ENCODE measurements at regions not wholly inside any gene's neighbourhood (a gene's known extent, or its start where the extent isn't known, plus 50 kb on each side); places are given as distances from the start of the nearest gene placed in this dataset.
A peak's percentile ranks its signal among the peaks of the same experiment; 100 is the strongest.

GRCh38 chr4:181911420-181911819 lies 331.8 kb upstream of the TENM3 start:
- Histone ChIP-seq H3K4me3 (no peak overlapping the region), H3K4me1 (peaks cover 0 to 15% (median 2%) of the 10 kb centered on the region in 4 donors), H3K9me3 (peaks cover 0 to 9% (median 4%) of the 10 kb centered on the region in 4 donors), H3K27me3 (no peaks in the 10 kb centered on the region), H3K36me3 (no peaks in the 10 kb centered on the region), H3K27ac (replicated peaks in 1 of 4) (no peak overlapping the region)
- intact Hi-C loops (cut with DNase I) = no loop called here
- WGBS = 21% methylated on average over 2 of the region's 2 CpGs
- no peak for DNase-seq (ENCODE audit: extremely low spot score)
- TF ChIP-seq EP300 (IDR thresholded peaks at IDR 0.05) (no peak), CTCF (IDR thresholded peaks at IDR 0.05) (no peak), POLR2AphosphoS5 (IDR thresholded peaks at IDR 0.05) (no peak), POLR2A (IDR thresholded peaks at IDR 0.05; ENCODE audit: low read depth) (no peak)

GRCh38 chr4:181933471-181933870 lies 309.7 kb upstream of the TENM3 start:
- peaks cover 0 to 3% (median 0%) of the 10 kb centered on the region in 4 donors for H3K9me3 ChIP-seq
- H3K27me3 ChIP-seq = no peaks in the 10 kb centered on the region
- H3K4me1 ChIP-seq = no peaks in the 10 kb centered on the region
- no peak for DNase-seq (ENCODE audit: extremely low spot score)
- no peak overlapping the region for H3K27ac ChIP-seq (replicated peaks in 1 of 4)
- no peaks in the 10 kb centered on the region for H3K36me3 ChIP-seq
- TF ChIP-seq CTCF (IDR thresholded peaks at IDR 0.05) = no peak
- H3K4me3 ChIP-seq = no peak overlapping the region
- intact Hi-C loops (cut with DNase I) = no loop called here
- WGBS = 86% methylated on average over 4 of the region's 4 CpGs

- Histone ChIP-seq H3K9me3 (no peaks in the 10 kb centered on the region), H3K27me3 (no peaks in the 10 kb centered on the region), H3K36me3 (no peaks in the 10 kb centered on the region), H3K4me1 (peaks cover 0 to 9% (median 7%) of the 10 kb centered on the region in 4 donors), H3K27ac (replicated peaks in 1 of 4) (no peak overlapping the region), H3K4me3 (no peak overlapping the region)
- 72% methylated on average over 4 of the region's 4 CpGs for WGBS
- TF ChIP-seq CTCF (IDR thresholded peaks at IDR 0.05) (no peak), EP300 (IDR thresholded peaks at IDR 0.05) (no peak), POLR2A (IDR thresholded peaks at IDR 0.05; ENCODE audit: low read depth) (no peak), POLR2AphosphoS5 (IDR thresholded peaks at IDR 0.05) (no peak)
- intact Hi-C loops (cut with DNase I) = no loop called here
- no peak for DNase-seq (ENCODE audit: extremely low spot score)
These were observed 304.6 kb upstream of the TENM3 start for GRCh38 chr4:181938631-181939030.

- H3K9me3 ChIP-seq = no peaks in the 10 kb centered on the region
These were observed 303.8 kb upstream of the TENM3 start for GRCh38 chr4:181939199-181939945.

More at GRCh38 chr4:181939199-181939945, 303.8 kb upstream of the TENM3 start:
- no peak for TF ChIP-seq POLR2AphosphoS5 (IDR thresholded peaks at IDR 0.05)
- TF ChIP-seq EP300 (IDR thresholded peaks at IDR 0.05) = no peak
- no peak for TF ChIP-seq POLR2A (IDR thresholded peaks at IDR 0.05; ENCODE audit: low read depth)
- TF ChIP-seq CTCF (IDR thresholded peaks at IDR 0.05) = peak in 2 of 3 experiments; percentile 4 to 10
- Histone ChIP-seq H3K4me3 (peak overlapping the region in 3 of 4 donors; percentile 2 to 15 (median 15)), H3K27ac (replicated peaks in 1 of 4) (no peak overlapping the region), H3K27me3 (no peaks in the 10 kb centered on the region), H3K36me3 (no peaks in the 10 kb centered on the region), H3K4me1 (peaks cover 0 to 9% (median 7%) of the 10 kb centered on the region in 4 donors)
- DNase-seq (ENCODE audit: extremely low spot score) = no peak
- intact Hi-C loops (cut with DNase I) = no loop called here
- WGBS = 44% methylated on average over 15 of the region's 15 CpGs

Measured in esophagus muscularis mucosa (tissue), 4 donors.